HFF-Myc (cell line): ENCODE measurements at regions not wholly inside any gene's neighbourhood (a gene's known extent, or its start where the extent isn't known, plus 50 kb on each side); places are given as distances from the start of the nearest gene placed in this dataset.
"Not testable (repeated sequence)": the region's sequence is repeated elsewhere in the genome, so short reads cannot be mapped to it uniquely, and the experiment has no call there.

Experiments used
- DNase-seq: peaks from one replicate; pipeline ENCODE4 v3.0.0-alpha.2; 2011; ENCODE audit warnings: low read depth; ENCODE audit errors: extremely low read depth
- H3K4me3 ChIP-seq: replicated peaks from 2 replicates; pipeline ENCODE4 v1.5.1; 2011; ENCODE audit warnings: low read depth, mild to moderate bottlenecking, control low read depth, low read length
- CTCF ChIP-seq: IDR thresholded peaks from 2 replicates; pipeline ENCODE4 v1.5.1; 2012; ENCODE audit warnings: mild to moderate bottlenecking, low read depth, low read length, control low read depth; ENCODE audit errors: missing control alignments

- TF ChIP-seq CTCF = no peak
- no peak overlapping the region for H3K4me3 ChIP-seq
- DNase-seq = no peak
These were observed 1500.8 kb upstream of the DEFB115 start for GRCh38 chr20:29756664-29757063.

- not testable (repeated sequence) for DNase-seq, H3K4me3 ChIP-seq
These were observed 1495.7 kb upstream of the DEFB115 start for GRCh38 chr20:29761621-29762385.

- TF ChIP-seq CTCF = no peak
- no peak for DNase-seq
- H3K4me3 ChIP-seq = no peak overlapping the region
These were observed 1494.8 kb upstream of the DEFB115 start for GRCh38 chr20:29762620-29763019.

- TF ChIP-seq CTCF = no peak
- no peak for DNase-seq
- H3K4me3 ChIP-seq = no peak overlapping the region
These were observed 1493.5 kb upstream of the DEFB115 start for GRCh38 chr20:29763821-29764511.

GRCh38 chr20:29764922-29765610 is 1492.4 kb upstream of the DEFB115 start:
- TF ChIP-seq CTCF = peak; percentile 10
- not testable (repeated sequence) for H3K4me3 ChIP-seq, DNase-seq

- H3K4me3 ChIP-seq, DNase-seq: not testable (repeated sequence)
These were observed 1479.4 kb upstream of the DEFB115 start for GRCh38 chr20:29778033-29778432.

- H3K4me3 ChIP-seq, DNase-seq: not testable (repeated sequence)
These were observed 1476.2 kb upstream of the DEFB115 start for GRCh38 chr20:29781217-29781616.

- not testable (repeated sequence) for H3K4me3 ChIP-seq, DNase-seq
These were observed 1475.6 kb upstream of the DEFB115 start for GRCh38 chr20:29781891-29782290.

GRCh38 chr20:29787456-29787855 is 1470.0 kb upstream of the DEFB115 start:
- H3K4me3 ChIP-seq, DNase-seq: not testable (repeated sequence)
